A673 (cell line): ENCODE measurements at regions not wholly inside any gene's neighbourhood (a gene's known extent, or its start where the extent isn't known, plus 50 kb on each side); places are given as distances from the start of the nearest gene placed in this dataset.

Experiments
- BruUV-seq: library from RNA; stranded (reverse); fragments of 400-500 nt; replicated peaks from 2 replicates; lab custom pipeline; 2021; lab: Mats Ljungman, UMichigan
- CTCF ChIA-PET: fragments of 300-600 bp; sonication (Branson Sonifier 250); formaldehyde crosslinking; loops from one replicate; lab custom pipeline; 2022; ENCODE audit warnings: antibody characterized with exemption; lab: Charles Lee
- POLR2A ChIA-PET: fragments of 300-600 bp; sonication (Branson Sonifier 250); formaldehyde crosslinking; loops from one replicate; lab custom pipeline; 2022; ENCODE audit warnings: antibody characterized with exemption; ENCODE audit not compliant: low non-redundant PET; lab: Charles Lee
- DNase-seq: peaks from one replicate; pipeline ENCODE4 v3.0.0-alpha.2; 2015; ENCODE audit warnings: low spot score
- H3K27ac ChIP-seq: fragments of 200-600 bp; sonication (generic); 2 replicates; pipeline ENCODE4 v1.5.1; 2016; ENCODE audit warnings: mixed run types, low read depth, mild to moderate bottlenecking, mixed read lengths, antibody characterized with exemption, low read length; ENCODE audit not compliant: poor library complexity, severe bottlenecking
- H3K27me3 ChIP-seq: fragments of 200-600 bp; sonication (generic); replicated peaks from 2 replicates; pipeline ENCODE4 v1.6.1; 2017; ENCODE audit warnings: mixed run types, low read depth, mild to moderate bottlenecking, mixed read lengths, antibody characterized with exemption, low read length; ENCODE audit not compliant: insufficient read depth, poor library complexity
- H3K36me3 ChIP-seq: fragments of 200-600 bp; sonication (generic); 2 replicates; pipeline ENCODE4 v1.6.1; 2016; ENCODE audit warnings: mixed run types, mild to moderate bottlenecking, mixed read lengths, antibody characterized with exemption, low read length; ENCODE audit not compliant: insufficient read depth, poor library complexity, severe bottlenecking
- H3K4me1 ChIP-seq: fragments of 200-600 bp; sonication (generic); 2 replicates; pipeline ENCODE4 v1.6.1; 2017; ENCODE audit warnings: mixed run types, mild to moderate bottlenecking, mixed read lengths, antibody characterized with exemption, low read length; ENCODE audit not compliant: insufficient read depth, poor library complexity, severe bottlenecking
- H3K4me3 ChIP-seq: fragments of 200-600 bp; sonication (generic); 2 replicates; pipeline ENCODE4 v1.5.1; 2016; ENCODE audit warnings: low read depth, mixed run types, mild to moderate bottlenecking, mixed read lengths, low read length; ENCODE audit not compliant: poor library complexity, severe bottlenecking
- H3K9me3 ChIP-seq: fragments of 200-600 bp; sonication (generic); 2 replicates; pipeline ENCODE4 v1.6.1; 2016; ENCODE audit warnings: mixed run types, low read depth, mild to moderate bottlenecking, mixed read lengths, antibody characterized with exemption, low read length; ENCODE audit not compliant: poor library complexity, severe bottlenecking
- EZH2 ChIP-seq: fragments of 200-600 bp; sonication (generic); IDR thresholded peaks from 2 replicates; pipeline ENCODE4 v1.6.1; 2017; ENCODE audit warnings: borderline replicate concordance, low read depth, mild to moderate bottlenecking, mixed read lengths, antibody characterized with exemption, low read length; ENCODE audit not compliant: poor library complexity, severe bottlenecking
- intact Hi-C: fragments of 100-400 bp; cut with micrococcal nuclease; formaldehyde crosslinking; loops from one replicate; pipeline ENCODE4 v1.10.0; 2022; ENCODE audit not compliant: unreplicated experiment
- TF ChIP-seq, protein P1 (sequence below): fragments of 300-800, 200-600 bp; sonication (generic); conservative IDR thresholded peaks from 2 replicates; pipeline ENCODE4 v1.5.1; 2017; ENCODE audit warnings: low read depth, mild to moderate bottlenecking, antibody characterized with exemption, low read length, moderate library complexity, mixed read lengths

DNA sequence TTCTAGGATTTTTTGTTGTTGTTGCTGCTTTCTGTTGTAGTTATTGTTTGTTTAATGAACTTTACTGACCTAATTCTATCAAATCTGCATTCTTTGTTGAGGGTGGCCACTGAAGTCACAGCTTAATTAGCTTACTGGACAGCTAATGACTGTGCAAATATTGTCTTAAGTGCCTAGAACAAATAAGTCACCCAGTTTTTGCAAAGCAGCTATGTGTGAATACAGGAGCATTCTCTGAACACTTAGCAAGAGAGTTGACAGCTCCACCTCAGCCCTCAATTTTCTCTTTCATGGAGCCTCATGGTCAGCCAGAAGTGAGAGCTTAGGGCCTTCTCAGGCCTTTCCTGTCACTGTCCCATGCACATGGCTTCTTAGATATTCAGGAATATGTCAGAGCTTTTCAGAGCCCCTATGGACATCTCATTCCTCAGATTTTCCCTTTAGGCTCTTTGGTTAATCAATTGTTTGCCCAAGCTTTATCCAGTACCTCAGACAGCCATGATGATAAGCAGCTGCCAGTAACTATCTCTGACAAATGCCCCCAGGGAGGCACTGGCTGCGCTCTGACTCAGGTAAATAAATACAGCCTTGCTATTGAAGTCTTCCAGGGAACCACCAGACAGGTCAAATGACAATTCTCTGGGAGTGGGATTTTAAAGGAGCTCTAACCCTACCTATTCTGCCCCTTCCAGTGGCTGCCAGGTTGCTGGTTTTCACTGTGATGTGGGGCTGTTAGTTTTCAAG is 241.4 kb upstream of the IL12B start:
- Histone ChIP-seq H3K36me3 (no peaks in the 10 kb centered on the region), H3K4me3 (no peak overlapping the region), H3K4me1 (no peaks in the 10 kb centered on the region), H3K27me3 (no peaks in the 10 kb centered on the region), H3K9me3 (no peaks in the 10 kb centered on the region), H3K27ac (no peak overlapping the region)
- TF ChIP-seq EZH2: no peak
- TF ChIP-seq, protein P1, sequence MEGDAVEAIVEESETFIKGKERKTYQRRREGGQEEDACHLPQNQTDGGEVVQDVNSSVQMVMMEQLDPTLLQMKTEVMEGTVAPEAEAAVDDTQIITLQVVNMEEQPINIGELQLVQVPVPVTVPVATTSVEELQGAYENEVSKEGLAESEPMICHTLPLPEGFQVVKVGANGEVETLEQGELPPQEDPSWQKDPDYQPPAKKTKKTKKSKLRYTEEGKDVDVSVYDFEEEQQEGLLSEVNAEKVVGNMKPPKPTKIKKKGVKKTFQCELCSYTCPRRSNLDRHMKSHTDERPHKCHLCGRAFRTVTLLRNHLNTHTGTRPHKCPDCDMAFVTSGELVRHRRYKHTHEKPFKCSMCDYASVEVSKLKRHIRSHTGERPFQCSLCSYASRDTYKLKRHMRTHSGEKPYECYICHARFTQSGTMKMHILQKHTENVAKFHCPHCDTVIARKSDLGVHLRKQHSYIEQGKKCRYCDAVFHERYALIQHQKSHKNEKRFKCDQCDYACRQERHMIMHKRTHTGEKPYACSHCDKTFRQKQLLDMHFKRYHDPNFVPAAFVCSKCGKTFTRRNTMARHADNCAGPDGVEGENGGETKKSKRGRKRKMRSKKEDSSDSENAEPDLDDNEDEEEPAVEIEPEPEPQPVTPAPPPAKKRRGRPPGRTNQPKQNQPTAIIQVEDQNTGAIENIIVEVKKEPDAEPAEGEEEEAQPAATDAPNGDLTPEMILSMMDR: no peak
- intact Hi-C loops: no loop called here
- BruUV-seq: no TSS peak
- POLR2A ChIA-PET: interaction anchor here (0.7 kb wide), 1 partner anchor 73 kb away, joined by 3 read pairs; no protein-coding TSS in a partner anchor
- CTCF ChIA-PET: no interaction called here
- no peak for DNase-seq

- CTCF ChIA-PET: no interaction called here
Measured at GRCh38 chr5:159576902-159577301, 246.6 kb upstream of the IL12B start.

GRCh38 chr5:159581502-159582249 is 251.4 kb upstream of the IL12B start:
- Histone ChIP-seq H3K9me3 (no peaks in the 10 kb centered on the region), H3K4me1 (no peaks in the 10 kb centered on the region), H3K27me3 (peaks cover 4% of the 10 kb centered on the region), H3K36me3 (no peaks in the 10 kb centered on the region), H3K27ac (no peak overlapping the region), H3K4me3 (no peak overlapping the region)
- POLR2A ChIA-PET: no interaction called here
- CTCF ChIA-PET: no interaction called here
- DNase-seq: no peak
- intact Hi-C loops: no loop called here
- TF ChIP-seq, protein P1: no peak
- TF ChIP-seq EZH2: no peak
- BruUV-seq: no TSS peak

More at GRCh38 chr5:159576902-159577301, 246.6 kb upstream of the IL12B start:
- Histone ChIP-seq H3K4me1 (no peaks in the 10 kb centered on the region), H3K9me3 (no peaks in the 10 kb centered on the region), H3K4me3 (no peak overlapping the region), H3K27ac (no peak overlapping the region), H3K27me3 (no peaks in the 10 kb centered on the region), H3K36me3 (no peaks in the 10 kb centered on the region)
- no peak for DNase-seq
- BruUV-seq: no TSS peak
- POLR2A ChIA-PET: no interaction called here
- no peak for TF ChIP-seq EZH2
- TF ChIP-seq, protein P1: no peak
- intact Hi-C loops: no loop called here
